ENCODE measurements at regions not wholly inside any gene's neighbourhood (a gene's known extent, or its start where the extent isn't known, plus 50 kb on each side); places are given as distances from the start of the nearest gene placed in this dataset.
"Not testable (repeated sequence)": the region's sequence is repeated elsewhere in the genome, so short reads cannot be mapped to it uniquely, and the experiment has no call there.

- no peak for TF ChIP-seq CTCF (IDR thresholded peaks at IDR 0.05)
- Mint-ChIP-seq H3K4me1 (ENCODE audit: low read depth) (no peaks in the 10 kb centered on the region), H3K36me3 (ENCODE audit: low read depth) (no peaks in the 10 kb centered on the region), H3K9me3 (ENCODE audit: low read depth) (peaks cover 19% of the 10 kb centered on the region), H3K4me3 (ENCODE audit: unreplicated experiment) (no peak overlapping the region), H3K27ac (ENCODE audit: unreplicated experiment) (no peak overlapping the region), H3K27me3 (ENCODE audit: low read depth) (no peaks in the 10 kb centered on the region)
- no peak for DNase-seq (ENCODE audit: low spot score)
These were observed 478.5 kb upstream of the SMARCA2 start for GRCh38 chr9:1536522-1537170.

- H3K4me1 Mint-ChIP-seq (ENCODE audit: low read depth), result no peaks in the 10 kb centered on the region
- DNase-seq (ENCODE audit: low spot score), result no peak
- no peak overlapping the region for H3K27ac Mint-ChIP-seq (ENCODE audit: unreplicated experiment)
- no peak overlapping the region for H3K4me3 Mint-ChIP-seq (ENCODE audit: unreplicated experiment)
- no peaks in the 10 kb centered on the region for H3K36me3 Mint-ChIP-seq (ENCODE audit: low read depth)
- no peak for TF ChIP-seq CTCF (IDR thresholded peaks at IDR 0.05)
- H3K9me3 Mint-ChIP-seq (ENCODE audit: low read depth), result peaks cover 23% of the 10 kb centered on the region
- no peaks in the 10 kb centered on the region for H3K27me3 Mint-ChIP-seq (ENCODE audit: low read depth)
These were observed 476.8 kb upstream of the SMARCA2 start for GRCh38 chr9:1538301-1538700.

DNA sequence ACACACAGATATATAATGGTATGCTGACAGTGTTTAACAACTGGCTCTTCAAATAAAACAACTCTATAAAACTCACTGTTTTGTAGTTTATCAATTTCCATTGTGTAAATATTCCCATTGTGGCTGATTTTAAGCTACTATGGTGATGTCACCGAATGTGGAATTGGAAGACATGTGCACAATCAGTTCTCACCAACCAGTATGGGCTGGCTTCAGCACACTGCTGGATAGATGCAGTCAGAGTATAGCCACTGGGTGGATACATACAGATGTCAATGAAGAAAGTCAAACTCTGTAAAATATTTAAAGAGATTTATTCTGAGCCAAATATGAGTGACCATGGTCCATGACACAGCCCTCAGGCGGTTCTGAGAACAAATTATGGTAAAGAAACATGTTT, 475.9 kb upstream of the SMARCA2 start:
- no peaks in the 10 kb centered on the region for H3K4me1 Mint-ChIP-seq (ENCODE audit: low read depth)
- H3K27me3 Mint-ChIP-seq (ENCODE audit: low read depth), result no peaks in the 10 kb centered on the region
- no peak overlapping the region for H3K4me3 Mint-ChIP-seq (ENCODE audit: unreplicated experiment)
- no peak overlapping the region for H3K27ac Mint-ChIP-seq (ENCODE audit: unreplicated experiment)
- TF ChIP-seq CTCF (IDR thresholded peaks at IDR 0.05), result no peak
- H3K9me3 Mint-ChIP-seq (ENCODE audit: low read depth), result peaks cover 25% of the 10 kb centered on the region
- no peaks in the 10 kb centered on the region for H3K36me3 Mint-ChIP-seq (ENCODE audit: low read depth)
- DNase-seq (ENCODE audit: low spot score), result no peak

DNA sequence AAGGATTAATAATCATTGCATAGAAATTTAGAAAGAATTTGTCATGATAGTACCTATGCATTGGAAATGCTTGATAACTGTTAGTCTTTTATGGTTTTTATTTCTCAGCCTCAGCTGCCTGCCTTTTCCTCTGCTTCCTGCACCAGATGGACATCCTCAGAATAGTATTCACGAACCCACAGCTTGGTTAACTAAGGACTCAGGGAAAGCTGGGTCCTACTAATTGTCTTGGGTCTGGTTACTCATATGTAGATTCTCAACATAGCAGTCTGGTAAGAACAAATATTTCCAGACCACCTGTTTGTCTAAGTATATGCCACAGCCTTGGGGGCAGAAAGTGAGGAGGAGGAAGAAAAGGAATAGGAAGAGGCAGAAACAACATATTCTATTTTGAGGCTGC, 464.5 kb upstream of the SMARCA2 start:
- TF ChIP-seq CTCF (IDR thresholded peaks at IDR 0.05), result no peak
- no peaks in the 10 kb centered on the region for H3K4me1 Mint-ChIP-seq (ENCODE audit: low read depth)
- no peak overlapping the region for H3K27ac Mint-ChIP-seq (ENCODE audit: unreplicated experiment)
- no peak for DNase-seq (ENCODE audit: low spot score)
- no peaks in the 10 kb centered on the region for H3K36me3 Mint-ChIP-seq (ENCODE audit: low read depth)
- no peaks in the 10 kb centered on the region for H3K27me3 Mint-ChIP-seq (ENCODE audit: low read depth)
- peaks cover 40% of the 10 kb centered on the region for H3K9me3 Mint-ChIP-seq (ENCODE audit: low read depth)
- no peak overlapping the region for H3K4me3 Mint-ChIP-seq (ENCODE audit: unreplicated experiment)

GRCh38 chr9:1554081-1555035, 460.8 kb upstream of the SMARCA2 start:
- Mint-ChIP-seq H3K27me3 (ENCODE audit: low read depth) (no peaks in the 10 kb centered on the region), H3K27ac (ENCODE audit: unreplicated experiment) (no peak overlapping the region), H3K4me1 (ENCODE audit: low read depth) (no peaks in the 10 kb centered on the region), H3K4me3 (ENCODE audit: unreplicated experiment) (no peak overlapping the region), H3K36me3 (ENCODE audit: low read depth) (no peaks in the 10 kb centered on the region), H3K9me3 (ENCODE audit: low read depth) (peaks cover 52% of the 10 kb centered on the region)
- no peak for TF ChIP-seq CTCF (IDR thresholded peaks at IDR 0.05)
- DNase-seq (ENCODE audit: low spot score), result no peak

DNA sequence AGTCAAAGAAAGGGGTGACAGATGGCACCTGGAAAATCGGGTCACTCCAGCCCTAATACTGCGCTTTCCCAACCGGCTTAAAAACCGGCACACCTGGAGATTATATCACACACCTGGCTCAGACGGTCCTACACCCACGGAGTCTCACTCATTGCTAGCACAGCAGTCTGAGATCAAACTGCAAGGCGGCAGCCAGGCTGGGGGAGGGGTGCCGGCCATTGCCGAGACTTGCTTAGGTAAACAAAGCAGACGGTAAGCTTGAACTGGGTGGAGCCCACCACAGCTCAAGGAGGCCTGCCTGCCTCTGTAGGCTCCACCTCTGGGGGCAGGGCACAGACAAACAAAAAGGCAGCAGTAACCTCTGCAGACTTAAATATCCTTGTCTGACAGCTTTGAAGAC, 456.5 kb upstream of the SMARCA2 start:
- H3K27me3 Mint-ChIP-seq (ENCODE audit: low read depth); H3K27ac Mint-ChIP-seq (ENCODE audit: unreplicated experiment); H3K4me1 Mint-ChIP-seq (ENCODE audit: low read depth); H3K36me3 Mint-ChIP-seq (ENCODE audit: low read depth); H3K4me3 Mint-ChIP-seq (ENCODE audit: unreplicated experiment): not testable (repeated sequence)
- peak; percentile 65 for DNase-seq (ENCODE audit: low spot score)
- peaks cover 55% of the 10 kb centered on the region for H3K9me3 Mint-ChIP-seq (ENCODE audit: low read depth)
